ENCODE measurements at regions not wholly inside any gene's neighbourhood (a gene's known extent, or its start where the extent isn't known, plus 50 kb on each side); places are given as distances from the start of the nearest gene placed in this dataset.

DNA sequence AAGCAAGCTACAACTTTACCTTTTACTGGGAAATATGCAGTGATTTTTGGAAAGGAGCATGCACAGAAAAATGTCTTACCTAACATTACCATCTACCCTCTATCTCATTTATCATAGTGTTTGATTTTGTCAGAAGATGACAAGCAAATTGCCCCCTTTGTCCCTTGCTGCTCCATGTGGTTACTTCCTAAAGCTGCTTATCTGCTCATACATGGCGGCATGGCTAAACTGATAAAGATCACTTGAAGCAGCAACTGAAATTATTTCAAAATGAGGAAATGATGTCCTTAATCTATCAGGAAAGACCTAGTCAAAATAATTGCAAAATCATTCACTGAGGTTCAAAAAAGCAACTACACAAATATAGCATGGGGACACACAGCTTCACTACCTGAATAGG is 1198.5 kb upstream of the SORCS1 start:
- Histone ChIP-seq H3K9me3 (no peaks in the 10 kb centered on the region), H3K4me1 (ENCODE audit: insufficient read depth) (no peaks in the 10 kb centered on the region), H3K4me3 (no peak overlapping the region), H3K27ac (no peak overlapping the region), H3K27me3 (no peaks in the 10 kb centered on the region), H3K36me3 (no peaks in the 10 kb centered on the region)
- no peak for DNase-seq
- WGBS, 3 donors = 90 to 98% (median 93%) methylated on average over 1 of the region's 1 CpG
- intact Hi-C loops (cut with DNase I) = no loop called here
- TF ChIP-seq CTCF (IDR thresholded peaks at IDR 0.05) (no peak), POLR2A (IDR thresholded peaks at IDR 0.05) (no peak), EP300 (IDR thresholded peaks at IDR 0.05) (no peak)

DNA sequence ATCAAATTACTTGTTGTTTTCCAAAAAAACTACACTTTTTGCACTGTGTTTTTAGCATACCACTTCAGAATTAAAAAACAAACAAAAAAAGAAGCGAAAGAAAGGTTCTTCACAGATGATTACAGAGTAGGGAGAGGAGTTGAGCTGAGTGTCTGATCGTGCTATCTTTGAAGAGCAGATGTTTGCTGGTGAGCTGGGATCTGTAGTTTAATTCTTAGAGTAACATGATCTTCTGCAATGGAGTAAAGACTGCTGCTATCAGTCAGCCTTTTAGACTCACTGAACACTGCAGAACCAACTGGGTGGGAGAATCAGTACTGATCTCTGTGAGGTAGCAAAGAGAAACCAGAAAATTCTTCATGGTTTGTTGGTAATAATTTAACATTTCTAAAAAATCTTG is 1197.8 kb upstream of the SORCS1 start:
- no peaks in the 10 kb centered on the region for H3K36me3 ChIP-seq
- WGBS, 3 donors = 15 to 33% (median 22%) methylated on average over 2 of the region's 2 CpGs

GRCh38 chr10:108360187-108360586 is 1195.7 kb upstream of the SORCS1 start:
- TF ChIP-seq POLR2A (IDR thresholded peaks at IDR 0.05) (no peak), EP300 (IDR thresholded peaks at IDR 0.05) (no peak)
- intact Hi-C loops (cut with DNase I) = no loop called here
- Histone ChIP-seq H3K27ac (no peak overlapping the region), H3K4me1 (ENCODE audit: insufficient read depth) (no peaks in the 10 kb centered on the region), H3K4me3 (no peak overlapping the region), H3K27me3 (no peaks in the 10 kb centered on the region), H3K36me3 (no peaks in the 10 kb centered on the region), H3K9me3 (no peaks in the 10 kb centered on the region)
- no peak for DNase-seq
- 79 to 81% (median 80%) methylated on average over 2 of the region's 2 CpGs for whole genome bisulfite sequencing, 3 donors

More for the DNA sequence above, 1197.8 kb upstream of the SORCS1 start:
- Histone ChIP-seq H3K27me3 (no peaks in the 10 kb centered on the region), H3K27ac (no peak overlapping the region), H3K4me1 (ENCODE audit: insufficient read depth) (no peaks in the 10 kb centered on the region), H3K4me3 (no peak overlapping the region), H3K9me3 (no peaks in the 10 kb centered on the region)
- intact Hi-C loops (cut with DNase I) = no loop called here
- TF ChIP-seq EP300 (IDR thresholded peaks at IDR 0.05) = no peak
- DNase-seq = no peak

DNA sequence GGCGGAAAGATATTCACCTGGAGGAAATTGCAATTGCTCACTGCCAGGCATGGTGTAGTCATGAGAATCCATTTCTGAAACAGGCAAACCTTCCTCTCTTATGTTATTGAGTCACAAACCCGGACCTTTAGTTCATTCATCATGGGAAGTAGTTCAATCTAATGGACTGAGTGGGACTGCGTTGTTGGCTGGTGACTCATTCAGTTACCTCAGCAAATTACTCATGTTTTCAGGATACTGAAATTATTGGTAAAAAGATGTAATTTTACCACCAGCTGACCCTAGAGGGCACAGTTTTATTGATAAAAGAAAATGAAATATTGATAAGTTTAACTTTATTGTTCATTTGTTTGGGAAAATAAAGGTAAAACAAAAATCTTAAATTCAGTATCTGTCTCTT is 1194.4 kb upstream of the SORCS1 start:
- TF ChIP-seq CTCF (IDR thresholded peaks at IDR 0.05) = no peak
- no peak for TF ChIP-seq POLR2A (IDR thresholded peaks at IDR 0.05)
- TF ChIP-seq EP300 (IDR thresholded peaks at IDR 0.05) = no peak
- H3K27me3 ChIP-seq = no peaks in the 10 kb centered on the region
- H3K9me3 ChIP-seq = no peaks in the 10 kb centered on the region
- 30 to 52% (median 50%) methylated on average over 3 of the region's 3 CpGs for WGBS, 3 donors
- intact Hi-C loops (cut with DNase I) = no loop called here
- no peak overlapping the region for H3K4me3 ChIP-seq
- DNase-seq = no peak
- H3K27ac ChIP-seq = no peak overlapping the region
- H3K4me1 ChIP-seq (ENCODE audit: insufficient read depth) = no peaks in the 10 kb centered on the region
- no peaks in the 10 kb centered on the region for H3K36me3 ChIP-seq

DNA sequence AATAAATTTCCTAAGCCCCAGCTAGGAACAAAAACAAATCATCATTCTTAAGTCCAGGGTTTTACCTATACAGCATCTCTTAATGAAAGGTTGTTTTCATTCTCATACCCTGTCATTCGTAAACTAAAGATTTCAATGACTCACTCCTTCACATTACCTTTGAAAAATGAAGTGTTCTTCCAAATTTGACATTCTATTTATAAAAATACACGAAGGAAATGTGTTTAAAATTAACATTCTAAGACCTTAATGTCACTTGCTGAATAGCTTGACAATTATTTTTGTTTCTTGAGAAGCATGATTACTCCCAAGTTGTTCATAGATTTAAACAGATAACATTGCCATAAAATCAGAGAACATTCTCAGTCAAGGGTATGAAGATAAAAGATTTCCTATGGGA is 1188.3 kb upstream of the SORCS1 start:
- DNase-seq = no peak
- WGBS, 3 donors = 19 to 28% (median 22%) methylated on average over 2 of the region's 2 CpGs
- no peaks in the 10 kb centered on the region for H3K9me3 ChIP-seq
- no peak overlapping the region for H3K27ac ChIP-seq
- no peaks in the 10 kb centered on the region for H3K36me3 ChIP-seq
- TF ChIP-seq EP300 (IDR thresholded peaks at IDR 0.05) = no peak
- no peak for TF ChIP-seq POLR2A (IDR thresholded peaks at IDR 0.05)
- TF ChIP-seq CTCF (IDR thresholded peaks at IDR 0.05) = no peak
- intact Hi-C loops (cut with DNase I) = no loop called here
- H3K4me3 ChIP-seq = no peak overlapping the region
- H3K4me1 ChIP-seq (ENCODE audit: insufficient read depth) = no peaks in the 10 kb centered on the region
- no peaks in the 10 kb centered on the region for H3K27me3 ChIP-seq

Data from ovary (tissue), 7 donors.